ENCODE measurements at regions not wholly inside any gene's neighbourhood (a gene's known extent, or its start where the extent isn't known, plus 50 kb on each side); places are given as distances from the start of the nearest gene placed in this dataset.

GRCh38 chr3:24679429-24679828, 184.8 kb upstream of the THRB start:
- TF ChIP-seq MXI1 (conservative IDR thresholded peaks at IDR 0.05; ENCODE audit: poor library complexity, severe bottlenecking): no peak
- no peak for TF ChIP-seq POLR2AphosphoS5 (IDR thresholded peaks at IDR 0.05)
- no peak for TF ChIP-seq EP300 (conservative IDR thresholded peaks at IDR 0.05; ENCODE audit: poor library complexity, severe bottlenecking)
- no peak for TF ChIP-seq CTCF (IDR thresholded peaks at IDR 0.05; ENCODE audit: poor library complexity, severe bottlenecking)
- no peak for TF ChIP-seq SMC3 (conservative IDR thresholded peaks at IDR 0.05; ENCODE audit: poor library complexity)
- TF ChIP-seq RAD21 (conservative IDR thresholded peaks at IDR 0.05): no peak
- no peak for TF ChIP-seq EZH2 (IDR thresholded peaks at IDR 0.05; ENCODE audit: borderline replicate concordance, insufficient read depth, low read length, poor library complexity, severe bottlenecking)
